HEK293 (cell line): ENCODE measurements at regions not wholly inside any gene's neighbourhood (a gene's known extent, or its start where the extent isn't known, plus 50 kb on each side); places are given as distances from the start of the nearest gene placed in this dataset.

Experiments
- CTCF ChIP-seq: fragments of 450-650 bp; formaldehyde crosslinking; IDR thresholded peaks from 2 replicates; pipeline ENCODE4 v1.5.1; 2016; ENCODE audit warnings: missing biosample characterization, missing genetic modification characterization
- GLIS2 ChIP-seq: fragments of 450-650 bp; formaldehyde crosslinking; IDR thresholded peaks from 2 replicates; pipeline ENCODE4 v1.5.1; 2016; ENCODE audit warnings: missing biosample characterization, missing genetic modification characterization
- KLF9 ChIP-seq: fragments of 450-650 bp; formaldehyde crosslinking; IDR thresholded peaks from 2 replicates; pipeline ENCODE4 v1.5.1; 2016; ENCODE audit warnings: missing biosample characterization, missing genetic modification characterization, low read depth

GRCh38 chr13:53220038-53220437 is 191.4 kb downstream of the OLFM4 start:
- TF ChIP-seq CTCF (tag by site-specific recombination) = no peak
- no peak for TF ChIP-seq KLF9
- no peak for TF ChIP-seq GLIS2 (tag by site-specific recombination)
